HEK293 (cell line): ENCODE measurements at regions not wholly inside any gene's neighbourhood (a gene's known extent, or its start where the extent isn't known, plus 50 kb on each side); places are given as distances from the start of the nearest gene placed in this dataset.

ENCODE experiments used
- CTCF ChIA-PET: fragments of 350-600 bp; formaldehyde crosslinking; extraction: SDS; loops from one replicate; lab custom pipeline; 2021; ENCODE audit warnings: antibody characterized with exemption; lab: Yijun Ruan, JAX
- POLR2A ChIA-PET: fragments of 300-600 bp; formaldehyde crosslinking; extraction: SDS; loops from one replicate; lab custom pipeline; 2020; ENCODE audit warnings: antibody characterized with exemption, inconsistent platforms; lab: Yijun Ruan, JAX
- H3K27ac ChIP-seq: fragments of 200-500 bp; sonication (Bioruptor generic); 2 replicates; pipeline ENCODE4 v1.5.1; 2014; ENCODE audit warnings: low read depth, low read length, control low read depth, inconsistent platforms; ENCODE audit errors: extremely low read depth
- H3K36me3 ChIP-seq, 2 experiments: fragments of 200-500 bp in 1 of 2; sonication (Bioruptor generic) in 1 of 2; 1 replicate in 1 of 2; 2 replicates in 1 of 2; pipeline ENCODE4 v1.5.1; 2014 to 2017; ENCODE audit warnings: inconsistent platforms in 2 of 2, low read length in 2 of 2; ENCODE audit not compliant: control insufficient read depth in 2 of 2, insufficient read depth in 1 of 2
- H3K4me1 ChIP-seq: fragments of 200-500 bp; sonication (Bioruptor generic); 2 replicates; pipeline ENCODE4 v1.5.1; 2014; ENCODE audit warnings: mild to moderate bottlenecking, low read length, inconsistent platforms; ENCODE audit not compliant: control insufficient read depth, insufficient read depth
- H3K4me3 ChIP-seq: 2 replicates; pipeline ENCODE4 v1.5.1; 2011; ENCODE audit warnings: low read depth, mild to moderate bottlenecking, control low read depth, low read length, moderate library complexity
- H3K9me3 ChIP-seq: fragments of 200-500 bp; sonication (Bioruptor generic); 2 replicates; pipeline ENCODE4 v1.5.1; 2014; ENCODE audit warnings: low read depth, low read length, inconsistent platforms; ENCODE audit not compliant: control insufficient read depth, insufficient read depth
- ELK4 ChIP-seq: IDR thresholded peaks from 2 replicates; pipeline ENCODE4 v1.6.1; 2011; ENCODE audit warnings: mild to moderate bottlenecking, low read depth, low read length, borderline replicate concordance
- KLF10 ChIP-seq: fragments of 450-650 bp; IDR thresholded peaks from 2 replicates; pipeline ENCODE4 v1.5.1; 2018; ENCODE audit warnings: missing biosample characterization, mild to moderate bottlenecking, missing genetic modification characterization
- ZFP69B ChIP-seq: fragments of 450-650 bp; formaldehyde crosslinking; IDR thresholded peaks from 2 replicates; pipeline ENCODE4 v1.5.1; 2016; ENCODE audit warnings: missing biosample characterization, missing genetic modification characterization
- ZNF121 ChIP-seq: fragments of 450-650 bp; formaldehyde crosslinking; IDR thresholded peaks from 2 replicates; pipeline ENCODE4 v1.5.1; 2016; ENCODE audit warnings: missing biosample characterization, missing genetic modification characterization
- ZNF138 ChIP-seq: fragments of 450-650 bp; formaldehyde crosslinking; IDR thresholded peaks from 2 replicates; pipeline ENCODE4 v1.5.1; 2016; ENCODE audit warnings: missing biosample characterization, missing genetic modification characterization, borderline replicate concordance
- ZNF2 ChIP-seq: fragments of 450-650 bp; formaldehyde crosslinking; IDR thresholded peaks from 2 replicates; pipeline ENCODE4 v1.5.1; 2016; ENCODE audit warnings: missing biosample characterization, missing genetic modification characterization
- ZNF248 ChIP-seq: fragments of 450-650 bp; formaldehyde crosslinking; IDR thresholded peaks from 2 replicates; pipeline ENCODE4 v1.5.1; 2017; ENCODE audit warnings: missing biosample characterization, missing genetic modification characterization
- ZNF292 ChIP-seq: fragments of 450-650 bp; formaldehyde crosslinking; IDR thresholded peaks from 2 replicates; pipeline ENCODE4 v1.5.1; 2016; ENCODE audit warnings: low read depth, missing biosample characterization, missing genetic modification characterization, borderline replicate concordance
- ZNF404 ChIP-seq: fragments of 450-650 bp; formaldehyde crosslinking; IDR thresholded peaks from 2 replicates; pipeline ENCODE4 v1.5.1; 2017; ENCODE audit warnings: missing biosample characterization, missing genetic modification characterization
- ZNF426 ChIP-seq: fragments of 450-650 bp; formaldehyde crosslinking; IDR thresholded peaks from 2 replicates; pipeline ENCODE4 v1.5.1; 2017; ENCODE audit warnings: missing biosample characterization, missing genetic modification characterization, mild to moderate bottlenecking, inconsistent platforms, moderate library complexity
- ZNF488 ChIP-seq: fragments of 450-650 bp; formaldehyde crosslinking; IDR thresholded peaks from 2 replicates; pipeline ENCODE4 v1.5.1; 2016; ENCODE audit warnings: missing biosample characterization, missing genetic modification characterization
- ZNF513 ChIP-seq: fragments of 450-650 bp; IDR thresholded peaks from 2 replicates; pipeline ENCODE4 v1.5.1; 2018; ENCODE audit warnings: missing biosample characterization, missing genetic modification characterization
- ZNF518A ChIP-seq: fragments of 450-650 bp; formaldehyde crosslinking; conservative IDR thresholded peaks from 2 replicates; pipeline ENCODE4 v1.5.1; 2016; ENCODE audit warnings: low read depth, missing biosample characterization, missing genetic modification characterization
- ZNF692 ChIP-seq: fragments of 450-650 bp; formaldehyde crosslinking; IDR thresholded peaks from 2 replicates; pipeline ENCODE4 v1.5.1; 2016; ENCODE audit warnings: missing biosample characterization, missing genetic modification characterization
- ZXDB ChIP-seq: fragments of 450-650 bp; formaldehyde crosslinking; IDR thresholded peaks from 2 replicates; pipeline ENCODE4 v1.5.1; 2016; ENCODE audit warnings: missing biosample characterization, missing genetic modification characterization

- Histone ChIP-seq H3K4me3 (no peak overlapping the region), H3K4me1 (peaks cover 10% of the 10 kb centered on the region), H3K9me3 (no peaks in the 10 kb centered on the region), H3K36me3 (no peaks in the 10 kb centered on the region), H3K27ac (no peak overlapping the region)
- ChIA-PET CTCF (interaction anchor here (0.6 to 2.0 kb wide), 6 partner anchors 15 to 590 kb away, joined by 3 to 11 read pairs (median 3); no protein-coding TSS in a partner anchor), POLR2A (no interaction called here)
- TF ChIP-seq ZNF518A = no peak
- no peak for TF ChIP-seq KLF10
- no peak for TF ChIP-seq ZNF513 (tag by site-specific recombination)
- TF ChIP-seq ZNF121 (tag by site-specific recombination) = no peak
- no peak for TF ChIP-seq ZXDB (tag by site-specific recombination)
- TF ChIP-seq ZNF692 (tag by site-specific recombination) = no peak
- no peak for TF ChIP-seq ZNF488 (tag by site-specific recombination)
- no peak for TF ChIP-seq ZNF292 (tag by site-specific recombination)
- no peak for TF ChIP-seq ELK4
- no peak for TF ChIP-seq ZFP69B
- TF ChIP-seq ZNF426 (tag by site-specific recombination) = no peak
- TF ChIP-seq ZNF404 (tag by site-specific recombination) = no peak
- TF ChIP-seq ZNF2 (tag by site-specific recombination) = no peak
- no peak for TF ChIP-seq ZNF138 (tag by site-specific recombination)
- no peak for TF ChIP-seq ZNF248 (tag by site-specific recombination)
Observed at GRCh38 chr6:168218785-168219566, 100.6 kb downstream of the DACT2 start.
